Liver (tissue), 3 donors: ENCODE measurements at regions not wholly inside any gene's neighbourhood (a gene's known extent, or its start where the extent isn't known, plus 50 kb on each side); places are given as distances from the start of the nearest gene placed in this dataset.
"Not testable (repeated sequence)": the region's sequence is repeated elsewhere in the genome, so short reads cannot be mapped to it uniquely, and the experiment has no call there.

Source experiments
- ATF3 ChIP-seq: IDR thresholded peaks from 2 replicates; pipeline ENCODE4 v1.6.1; 2016; ENCODE audit warnings: antibody characterized with exemption
- YY1 ChIP-seq: IDR thresholded peaks from 2 replicates; pipeline ENCODE4 v1.6.1; 2016; ENCODE audit warnings: antibody characterized with exemption, mild to moderate bottlenecking
- TF ChIP-seq, protein P1 (sequence below): IDR thresholded peaks from 2 replicates; pipeline ENCODE4 v1.6.1; 2016; ENCODE audit warnings: antibody characterized with exemption, mild to moderate bottlenecking
- TF ChIP-seq, protein P2 (sequence below): fragments of 150-350 bp; IDR thresholded peaks from 2 replicates; pipeline ENCODE4 v1.5.1; 2017; ENCODE audit warnings: improper control_type of control experiment, low read depth, low read length; ENCODE audit not compliant: missing input control
- donor health status: healthy.
- donor health status: healthy.

GRCh38 chr3:77756397-77756975, 716.6 kb downstream of the ROBO2 start:
- TF ChIP-seq, protein P1, sequence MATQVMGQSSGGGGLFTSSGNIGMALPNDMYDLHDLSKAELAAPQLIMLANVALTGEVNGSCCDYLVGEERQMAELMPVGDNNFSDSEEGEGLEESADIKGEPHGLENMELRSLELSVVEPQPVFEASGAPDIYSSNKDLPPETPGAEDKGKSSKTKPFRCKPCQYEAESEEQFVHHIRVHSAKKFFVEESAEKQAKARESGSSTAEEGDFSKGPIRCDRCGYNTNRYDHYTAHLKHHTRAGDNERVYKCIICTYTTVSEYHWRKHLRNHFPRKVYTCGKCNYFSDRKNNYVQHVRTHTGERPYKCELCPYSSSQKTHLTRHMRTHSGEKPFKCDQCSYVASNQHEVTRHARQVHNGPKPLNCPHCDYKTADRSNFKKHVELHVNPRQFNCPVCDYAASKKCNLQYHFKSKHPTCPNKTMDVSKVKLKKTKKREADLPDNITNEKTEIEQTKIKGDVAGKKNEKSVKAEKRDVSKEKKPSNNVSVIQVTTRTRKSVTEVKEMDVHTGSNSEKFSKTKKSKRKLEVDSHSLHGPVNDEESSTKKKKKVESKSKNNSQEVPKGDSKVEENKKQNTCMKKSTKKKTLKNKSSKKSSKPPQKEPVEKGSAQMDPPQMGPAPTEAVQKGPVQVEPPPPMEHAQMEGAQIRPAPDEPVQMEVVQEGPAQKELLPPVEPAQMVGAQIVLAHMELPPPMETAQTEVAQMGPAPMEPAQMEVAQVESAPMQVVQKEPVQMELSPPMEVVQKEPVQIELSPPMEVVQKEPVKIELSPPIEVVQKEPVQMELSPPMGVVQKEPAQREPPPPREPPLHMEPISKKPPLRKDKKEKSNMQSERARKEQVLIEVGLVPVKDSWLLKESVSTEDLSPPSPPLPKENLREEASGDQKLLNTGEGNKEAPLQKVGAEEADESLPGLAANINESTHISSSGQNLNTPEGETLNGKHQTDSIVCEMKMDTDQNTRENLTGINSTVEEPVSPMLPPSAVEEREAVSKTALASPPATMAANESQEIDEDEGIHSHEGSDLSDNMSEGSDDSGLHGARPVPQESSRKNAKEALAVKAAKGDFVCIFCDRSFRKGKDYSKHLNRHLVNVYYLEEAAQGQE = not testable (repeated sequence)
- TF ChIP-seq YY1, ATF3: not testable (repeated sequence)
- TF ChIP-seq, protein P2, sequence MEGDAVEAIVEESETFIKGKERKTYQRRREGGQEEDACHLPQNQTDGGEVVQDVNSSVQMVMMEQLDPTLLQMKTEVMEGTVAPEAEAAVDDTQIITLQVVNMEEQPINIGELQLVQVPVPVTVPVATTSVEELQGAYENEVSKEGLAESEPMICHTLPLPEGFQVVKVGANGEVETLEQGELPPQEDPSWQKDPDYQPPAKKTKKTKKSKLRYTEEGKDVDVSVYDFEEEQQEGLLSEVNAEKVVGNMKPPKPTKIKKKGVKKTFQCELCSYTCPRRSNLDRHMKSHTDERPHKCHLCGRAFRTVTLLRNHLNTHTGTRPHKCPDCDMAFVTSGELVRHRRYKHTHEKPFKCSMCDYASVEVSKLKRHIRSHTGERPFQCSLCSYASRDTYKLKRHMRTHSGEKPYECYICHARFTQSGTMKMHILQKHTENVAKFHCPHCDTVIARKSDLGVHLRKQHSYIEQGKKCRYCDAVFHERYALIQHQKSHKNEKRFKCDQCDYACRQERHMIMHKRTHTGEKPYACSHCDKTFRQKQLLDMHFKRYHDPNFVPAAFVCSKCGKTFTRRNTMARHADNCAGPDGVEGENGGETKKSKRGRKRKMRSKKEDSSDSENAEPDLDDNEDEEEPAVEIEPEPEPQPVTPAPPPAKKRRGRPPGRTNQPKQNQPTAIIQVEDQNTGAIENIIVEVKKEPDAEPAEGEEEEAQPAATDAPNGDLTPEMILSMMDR = not testable (repeated sequence)
